PC-9 (cell line): ENCODE measurements at regions not wholly inside any gene's neighbourhood (a gene's known extent, or its start where the extent isn't known, plus 50 kb on each side); places are given as distances from the start of the nearest gene placed in this dataset.

Experiments
- EZH2 ChIP-seq: fragments of 200-600 bp; sonication (generic); IDR thresholded peaks from 2 replicates; pipeline ENCODE4 v1.8.0; 2017; ENCODE audit warnings: antibody characterized with exemption, low read depth
- TF ChIP-seq, protein P1 (sequence below): fragments of 200-600 bp; sonication (generic); conservative IDR thresholded peaks from 2 replicates; pipeline ENCODE4 v1.6.1; 2017; ENCODE audit warnings: mixed run types, antibody characterized with exemption, mild to moderate bottlenecking, moderate library complexity

DNA sequence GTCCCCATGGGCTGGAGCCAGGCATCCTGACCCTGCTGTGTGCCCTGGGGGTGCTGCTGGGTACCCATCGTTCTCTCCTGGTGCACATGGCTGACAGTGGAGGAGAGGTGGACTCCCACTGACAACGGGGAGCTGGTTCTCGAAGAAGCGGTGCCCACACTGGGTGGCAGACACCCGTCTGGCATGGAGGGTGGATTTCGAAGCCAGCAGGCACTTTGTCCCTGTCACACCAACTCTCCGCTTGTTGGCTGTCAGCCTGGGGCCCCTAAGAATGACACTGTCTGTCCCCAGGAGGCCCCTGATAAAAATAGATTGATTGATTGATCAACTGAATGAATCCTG is 55.4 kb downstream of the RTP5 start:
- TF ChIP-seq, protein P1, sequence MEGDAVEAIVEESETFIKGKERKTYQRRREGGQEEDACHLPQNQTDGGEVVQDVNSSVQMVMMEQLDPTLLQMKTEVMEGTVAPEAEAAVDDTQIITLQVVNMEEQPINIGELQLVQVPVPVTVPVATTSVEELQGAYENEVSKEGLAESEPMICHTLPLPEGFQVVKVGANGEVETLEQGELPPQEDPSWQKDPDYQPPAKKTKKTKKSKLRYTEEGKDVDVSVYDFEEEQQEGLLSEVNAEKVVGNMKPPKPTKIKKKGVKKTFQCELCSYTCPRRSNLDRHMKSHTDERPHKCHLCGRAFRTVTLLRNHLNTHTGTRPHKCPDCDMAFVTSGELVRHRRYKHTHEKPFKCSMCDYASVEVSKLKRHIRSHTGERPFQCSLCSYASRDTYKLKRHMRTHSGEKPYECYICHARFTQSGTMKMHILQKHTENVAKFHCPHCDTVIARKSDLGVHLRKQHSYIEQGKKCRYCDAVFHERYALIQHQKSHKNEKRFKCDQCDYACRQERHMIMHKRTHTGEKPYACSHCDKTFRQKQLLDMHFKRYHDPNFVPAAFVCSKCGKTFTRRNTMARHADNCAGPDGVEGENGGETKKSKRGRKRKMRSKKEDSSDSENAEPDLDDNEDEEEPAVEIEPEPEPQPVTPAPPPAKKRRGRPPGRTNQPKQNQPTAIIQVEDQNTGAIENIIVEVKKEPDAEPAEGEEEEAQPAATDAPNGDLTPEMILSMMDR = no peak
- TF ChIP-seq EZH2 = no peak
